ENCODE measurements at regions not wholly inside any gene's neighbourhood (a gene's known extent, or its start where the extent isn't known, plus 50 kb on each side); places are given as distances from the start of the nearest gene placed in this dataset.

GRCh38 chr5:82356808-82357671, 78.9 kb upstream of the RPS23 start (continued):
- TF ChIP-seq SOX5 (CRISPR knock-in tag; IDR thresholded peaks at IDR 0.05; ENCODE audit: borderline replicate concordance) (peak; percentile 53; the same call in 1 of the 2 replicates), ZNF232 (CRISPR knock-in tag; IDR thresholded peaks at IDR 0.05; ENCODE audit: borderline replicate concordance) (no peak), ZNF562 (CRISPR knock-in tag; IDR thresholded peaks at IDR 0.05; ENCODE audit: borderline replicate concordance) (no peak), HOXA3 (CRISPR knock-in tag; IDR thresholded peaks at IDR 0.05) (peak; percentile 27; the same call in 1 of the 2 replicates), ATF4 (CRISPR knock-in tag; IDR thresholded peaks at IDR 0.05) (0 out of 4 replicates have a peak, but pooled peaks of 1 of the 2 experiments have one; percentile 22), RFXANK (CRISPR knock-in tag; IDR thresholded peaks at IDR 0.05) (no peak), AHDC1 (CRISPR knock-in tag; IDR thresholded peaks at IDR 0.05; ENCODE audit: borderline replicate concordance) (no peak), ZBTB2 (CRISPR knock-in tag; IDR thresholded peaks at IDR 0.05; ENCODE audit: low read depth) (peak; percentile 35; the same call in 1 of the 2 replicates), ZNF597 (CRISPR knock-in tag; IDR thresholded peaks at IDR 0.05) (no peak), CREBL2 (CRISPR knock-in tag; IDR thresholded peaks at IDR 0.05; ENCODE audit: borderline replicate concordance) (0 out of 2 replicates have a peak, but pooled peaks have one; percentile 46), THAP9 (CRISPR knock-in tag; IDR thresholded peaks at IDR 0.05; ENCODE audit: borderline replicate concordance) (no peak), ZNF775 (CRISPR knock-in tag; IDR thresholded peaks at IDR 0.05; ENCODE audit: borderline replicate concordance) (no peak), SP5 (CRISPR knock-in tag; IDR thresholded peaks at IDR 0.05; ENCODE audit: borderline replicate concordance, low read depth) (0 out of 2 replicates have a peak, but pooled peaks have one; percentile 4), RNF2 (conservative IDR thresholded peaks at IDR 0.05; ENCODE audit: low read depth) (0 out of 2 replicates have a peak, but pooled peaks have one; percentile 30), TP53 (CRISPR knock-in tag; conservative IDR thresholded peaks at IDR 0.05) (no peak)

Data from HepG2 (cell line).